ENCODE measurements at regions not wholly inside any gene's neighbourhood (a gene's known extent, or its start where the extent isn't known, plus 50 kb on each side); places are given as distances from the start of the nearest gene placed in this dataset.

DNA sequence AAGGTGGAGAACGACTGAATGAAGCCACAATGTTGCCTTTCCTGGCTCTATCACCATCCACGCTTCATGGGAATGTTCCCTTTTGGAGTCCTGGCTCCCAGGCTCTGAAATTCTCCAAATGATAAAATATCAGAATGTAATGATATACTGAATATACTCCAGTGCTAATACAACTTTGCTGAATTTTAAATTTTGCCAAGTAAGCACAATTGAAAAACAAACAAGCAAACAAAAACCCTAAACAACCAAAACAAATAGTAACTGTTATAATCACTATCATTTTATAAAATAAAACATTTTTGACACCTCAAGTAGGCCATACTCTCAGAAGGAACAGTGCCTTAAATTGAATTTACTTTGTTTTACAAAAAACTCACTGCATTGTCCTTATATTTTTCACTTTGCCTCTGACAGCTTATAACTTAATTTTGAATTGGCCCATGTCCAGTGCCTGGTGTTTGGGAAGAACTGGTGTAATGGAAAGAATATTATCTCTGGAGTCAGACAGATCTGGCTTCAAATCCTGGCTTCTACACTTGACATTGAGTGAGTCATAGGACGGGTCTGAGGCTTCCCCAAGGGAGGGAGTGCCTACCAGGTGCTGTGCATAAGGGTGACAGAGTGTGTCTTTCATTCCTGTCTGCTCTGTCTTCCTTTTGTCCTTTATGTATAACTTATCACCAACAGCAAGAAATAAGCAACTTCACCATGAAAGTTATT is 698.3 kb downstream of the EPM2A start:
- TF ChIP-seq POLR2A (IDR thresholded peaks at IDR 0.05) (no peak), POLR2AphosphoS5 (IDR thresholded peaks at IDR 0.05) (no peak), EP300 (IDR thresholded peaks at IDR 0.05) (no peak)
- TF ChIP-seq, protein P1, sequence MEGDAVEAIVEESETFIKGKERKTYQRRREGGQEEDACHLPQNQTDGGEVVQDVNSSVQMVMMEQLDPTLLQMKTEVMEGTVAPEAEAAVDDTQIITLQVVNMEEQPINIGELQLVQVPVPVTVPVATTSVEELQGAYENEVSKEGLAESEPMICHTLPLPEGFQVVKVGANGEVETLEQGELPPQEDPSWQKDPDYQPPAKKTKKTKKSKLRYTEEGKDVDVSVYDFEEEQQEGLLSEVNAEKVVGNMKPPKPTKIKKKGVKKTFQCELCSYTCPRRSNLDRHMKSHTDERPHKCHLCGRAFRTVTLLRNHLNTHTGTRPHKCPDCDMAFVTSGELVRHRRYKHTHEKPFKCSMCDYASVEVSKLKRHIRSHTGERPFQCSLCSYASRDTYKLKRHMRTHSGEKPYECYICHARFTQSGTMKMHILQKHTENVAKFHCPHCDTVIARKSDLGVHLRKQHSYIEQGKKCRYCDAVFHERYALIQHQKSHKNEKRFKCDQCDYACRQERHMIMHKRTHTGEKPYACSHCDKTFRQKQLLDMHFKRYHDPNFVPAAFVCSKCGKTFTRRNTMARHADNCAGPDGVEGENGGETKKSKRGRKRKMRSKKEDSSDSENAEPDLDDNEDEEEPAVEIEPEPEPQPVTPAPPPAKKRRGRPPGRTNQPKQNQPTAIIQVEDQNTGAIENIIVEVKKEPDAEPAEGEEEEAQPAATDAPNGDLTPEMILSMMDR (IDR thresholded peaks at IDR 0.05): no peak
- Histone ChIP-seq H3K27ac (no peak overlapping the region), H3K4me3 (no peak overlapping the region), H3K9me3 (no peaks in the 10 kb centered on the region), H3K27me3 (no peaks in the 10 kb centered on the region), H3K4me1 (peaks cover 0 to 7% (median 0%) of the 10 kb centered on the region in 3 donors), H3K36me3 (no peaks in the 10 kb centered on the region)
- 30 to 54% methylated on average over 3 of the region's 3 CpGs for WGBS, 2 donors (ENCODE audit: low coverage in 1 of 2)
- no peak for ATAC-seq

- no peak overlapping the region for H3K4me3 ChIP-seq
- H3K4me1 ChIP-seq: peaks cover 0 to 11% (median 0%) of the 10 kb centered on the region in 3 donors
- WGBS, 2 donors (ENCODE audit: low coverage in 1 of 2): 83 to 86% methylated on average over 1 to 5 of the region's 5 CpGs
- no peak overlapping the region for H3K27ac ChIP-seq
- no peaks in the 10 kb centered on the region for H3K27me3 ChIP-seq
- TF ChIP-seq POLR2A (IDR thresholded peaks at IDR 0.05) (no peak), POLR2AphosphoS5 (IDR thresholded peaks at IDR 0.05) (no peak), EP300 (IDR thresholded peaks at IDR 0.05) (no peak)
- TF ChIP-seq, protein P1 (IDR thresholded peaks at IDR 0.05): no peak
- no peak for ATAC-seq
- no peaks in the 10 kb centered on the region for H3K9me3 ChIP-seq
- no peaks in the 10 kb centered on the region for H3K36me3 ChIP-seq
These were observed 692.8 kb downstream of the EPM2A start for GRCh38 chr6:145042559-145042958.

DNA sequence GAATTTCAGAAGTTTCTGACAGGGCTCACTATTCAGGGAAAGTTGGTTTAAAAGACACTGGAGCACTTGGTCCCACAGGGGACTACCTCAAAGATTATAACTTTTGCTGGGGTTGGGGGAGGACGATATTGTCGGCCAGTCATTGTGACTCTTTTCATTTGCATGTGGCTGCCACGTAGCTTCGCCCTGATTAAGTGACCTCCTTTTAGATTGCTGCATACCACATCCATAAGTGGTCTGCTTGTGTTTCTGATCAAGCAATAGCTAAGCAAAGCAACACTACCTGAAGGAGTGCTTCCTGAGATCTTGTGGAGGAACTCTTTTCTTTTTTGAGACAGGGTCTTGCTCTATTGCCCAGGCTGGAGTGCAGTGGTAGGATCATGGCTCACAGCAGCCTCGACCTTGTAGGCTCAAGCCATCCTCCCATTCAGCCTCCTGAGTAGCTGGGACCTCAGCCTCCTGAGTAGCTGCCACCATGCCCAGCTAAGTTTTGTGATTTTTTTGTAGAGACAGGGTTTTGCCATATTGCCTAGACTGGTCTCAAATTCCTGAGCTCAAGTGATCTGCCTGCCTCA is 691.3 kb downstream of the EPM2A start:
- Histone ChIP-seq H3K36me3 (no peaks in the 10 kb centered on the region), H3K4me3 (no peak overlapping the region), H3K4me1 (peaks cover 0 to 11% (median 0%) of the 10 kb centered on the region in 3 donors), H3K27ac (no peak overlapping the region), H3K27me3 (no peaks in the 10 kb centered on the region), H3K9me3 (no peaks in the 10 kb centered on the region)
- 89% methylated on average over 3 to 5 of the region's 5 CpGs for WGBS, 2 donors (ENCODE audit: low coverage in 1 of 2)
- no peak for ATAC-seq
- TF ChIP-seq POLR2AphosphoS5 (IDR thresholded peaks at IDR 0.05) (no peak), POLR2A (IDR thresholded peaks at IDR 0.05) (no peak), EP300 (IDR thresholded peaks at IDR 0.05) (no peak)
- TF ChIP-seq, protein P1 (IDR thresholded peaks at IDR 0.05): no peak

DNA sequence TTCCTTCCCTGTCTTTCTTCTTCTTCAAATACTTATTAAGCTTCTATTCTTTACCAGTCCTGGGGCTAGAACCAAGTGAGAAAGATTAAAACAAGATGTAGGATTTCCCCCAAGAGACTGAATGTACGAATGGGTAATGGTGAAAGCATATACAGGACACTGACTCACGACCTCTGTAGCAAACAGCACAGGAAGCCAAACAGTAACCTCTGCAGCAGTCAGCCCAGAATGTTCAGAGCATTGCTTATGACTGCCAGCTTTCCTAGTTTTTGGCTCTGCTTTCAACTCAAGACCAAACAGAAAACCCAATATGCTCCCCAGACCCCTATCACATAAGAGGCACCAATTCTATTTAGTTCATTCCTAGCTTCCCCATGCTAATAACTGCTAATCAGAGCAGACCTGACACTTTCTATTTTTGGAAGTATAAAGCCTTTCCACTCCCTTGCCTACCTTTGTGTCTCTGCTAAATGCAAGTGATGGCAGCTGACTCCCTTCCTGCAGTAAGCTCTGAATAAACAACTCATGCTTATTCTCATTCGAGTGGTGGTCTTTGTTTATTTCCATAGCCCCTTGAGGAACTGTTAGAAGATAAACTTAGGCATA is 690.6 kb downstream of the EPM2A start:
- ATAC-seq: no peak
- Histone ChIP-seq H3K27me3 (no peaks in the 10 kb centered on the region), H3K9me3 (no peaks in the 10 kb centered on the region), H3K27ac (no peak overlapping the region), H3K36me3 (no peaks in the 10 kb centered on the region), H3K4me1 (peaks cover 0 to 11% (median 0%) of the 10 kb centered on the region in 3 donors), H3K4me3 (no peak overlapping the region)
- 4 to 17% methylated on average over 3 of the region's 3 CpGs for WGBS, 2 donors (ENCODE audit: low coverage in 1 of 2)
- TF ChIP-seq, protein P1 (IDR thresholded peaks at IDR 0.05): no peak
- TF ChIP-seq POLR2AphosphoS5 (IDR thresholded peaks at IDR 0.05) (no peak), EP300 (IDR thresholded peaks at IDR 0.05) (no peak), POLR2A (IDR thresholded peaks at IDR 0.05) (no peak)

Data from gastroesophageal sphincter (tissue), 4 donors.